ENCODE measurements at regions not wholly inside any gene's neighbourhood (a gene's known extent, or its start where the extent isn't known, plus 50 kb on each side); places are given as distances from the start of the nearest gene placed in this dataset.

DNA sequence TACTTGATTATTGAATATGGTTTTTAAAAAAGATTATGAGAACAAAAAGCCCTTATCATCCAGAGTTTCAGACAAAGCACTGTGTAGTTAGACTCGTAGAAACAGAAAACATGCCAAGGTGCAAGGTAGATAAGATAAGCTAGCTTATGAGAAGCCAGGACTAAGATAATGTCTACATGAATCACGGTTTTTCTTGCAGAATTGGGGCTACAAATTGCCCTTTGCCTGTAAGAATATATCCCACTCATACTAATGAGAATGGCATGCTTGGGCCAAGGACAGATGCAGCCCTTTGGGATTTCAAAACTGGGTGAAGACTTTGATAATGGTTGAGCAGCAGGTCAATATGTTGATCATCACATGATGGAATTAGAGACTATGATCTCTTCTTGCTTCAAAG, 165.3 kb upstream of the PREP start:
- Mint-ChIP-seq H3K4me3 (no peak overlapping the region), H3K4me1 (no peaks in the 10 kb centered on the region), H3K27me3 (peaks cover 2 to 28% (median 14%) of the 10 kb centered on the region in 5 donors), H3K27ac (no peak overlapping the region), H3K36me3 (peaks cover 0 to 1% (median 0%) of the 10 kb centered on the region in 3 donors), H3K9me3 (peaks cover 0 to 3% (median 0%) of the 10 kb centered on the region in 9 donors)
- POLR2A ChIA-PET, result no interaction called here
- no peak for ATAC-seq
- DNase-seq, result no peak

DNA sequence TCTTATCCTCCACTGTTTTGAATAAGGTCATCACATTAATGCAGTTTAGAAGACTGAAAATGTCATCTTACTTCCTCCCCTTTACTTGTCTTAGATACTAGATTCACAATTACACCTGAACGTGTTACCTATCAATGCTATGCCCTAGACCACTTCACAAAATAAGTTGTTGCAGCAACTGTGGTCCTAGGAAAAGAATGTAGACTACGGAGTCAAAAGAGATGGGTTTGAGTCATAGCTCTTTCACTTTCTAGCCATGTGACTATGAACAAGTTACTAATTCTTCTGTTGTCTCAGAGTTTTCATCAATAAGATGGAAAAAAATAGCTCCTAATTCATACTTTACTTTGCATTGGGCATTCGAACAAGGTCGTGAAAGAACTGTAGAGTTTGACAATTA, 164.3 kb upstream of the PREP start:
- no peak overlapping the region for H3K27ac Mint-ChIP-seq
- POLR2A ChIA-PET, result no interaction called here
- H3K9me3 Mint-ChIP-seq, result peaks cover 0 to 12% (median 0%) of the 10 kb centered on the region in 9 donors
- ATAC-seq (no peak), DNase-seq (no peak)
- H3K36me3 Mint-ChIP-seq, result peaks cover 0 to 10% (median 0%) of the 10 kb centered on the region in 3 donors
- H3K27me3 Mint-ChIP-seq, result peaks cover 2 to 23% (median 13%) of the 10 kb centered on the region in 5 donors
- no peaks in the 10 kb centered on the region for H3K4me1 Mint-ChIP-seq
- no peak overlapping the region for H3K4me3 Mint-ChIP-seq

- H3K4me3 Mint-ChIP-seq, result no peak overlapping the region
- H3K27ac Mint-ChIP-seq, result no peak overlapping the region
- DNase-seq (no peak), ATAC-seq (no peak)
- no peaks in the 10 kb centered on the region for H3K4me1 Mint-ChIP-seq
- H3K36me3 Mint-ChIP-seq, result peaks cover 0 to 10% (median 0%) of the 10 kb centered on the region in 3 donors
- POLR2A ChIA-PET, result no interaction called here
- peaks cover 0 to 18% (median 3%) of the 10 kb centered on the region in 9 donors for H3K9me3 Mint-ChIP-seq
- peaks cover 2 to 17% (median 9%) of the 10 kb centered on the region in 5 donors for H3K27me3 Mint-ChIP-seq
These were observed 163.6 kb upstream of the PREP start for GRCh38 chr6:105566503-105566902.

- no peak for ATAC-seq
- peaks cover 0 to 19% (median 3%) of the 10 kb centered on the region in 9 donors for H3K9me3 Mint-ChIP-seq
- H3K27ac Mint-ChIP-seq, result no peak overlapping the region
These were observed 161.4 kb upstream of the PREP start for GRCh38 chr6:105564121-105564902.

DNA sequence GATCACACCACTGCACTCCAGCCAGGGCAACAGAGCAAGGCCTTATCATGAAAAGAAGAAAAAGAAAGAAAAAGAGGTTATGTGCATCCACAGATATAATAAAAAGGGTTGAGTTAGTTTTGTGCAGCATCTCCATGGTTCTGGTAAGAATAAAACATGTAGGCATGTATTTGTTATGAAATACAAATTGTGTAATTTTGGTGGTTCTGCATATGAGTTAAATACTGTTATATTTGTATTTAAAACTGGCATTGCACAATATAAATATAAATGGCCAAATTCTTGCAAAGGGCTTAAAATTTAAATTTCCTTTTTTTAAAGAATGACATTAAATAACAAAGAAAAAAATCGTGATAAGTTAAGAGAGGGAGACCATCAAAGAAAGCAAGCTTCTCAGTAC, 159.1 kb upstream of the PREP start:
- Mint-ChIP-seq H3K27ac (no peak overlapping the region), H3K9me3 (peaks cover 0 to 19% (median 3%) of the 10 kb centered on the region in 9 donors), H3K4me1 (no peaks in the 10 kb centered on the region), H3K36me3 (peaks cover 0 to 10% (median 0%) of the 10 kb centered on the region in 3 donors), H3K27me3 (peaks cover 0 to 12% (median 8%) of the 10 kb centered on the region in 5 donors), H3K4me3 (no peak overlapping the region)
- DNase-seq, result no peak
- no peak for ATAC-seq
- POLR2A ChIA-PET, result no interaction called here

More at GRCh38 chr6:105564121-105564902, 161.4 kb upstream of the PREP start:
- POLR2A ChIA-PET, result no interaction called here
- no peak for DNase-seq
- Mint-ChIP-seq H3K36me3 (peaks cover 0 to 10% (median 0%) of the 10 kb centered on the region in 3 donors), H3K27me3 (peaks cover 0 to 12% (median 6%) of the 10 kb centered on the region in 5 donors), H3K4me3 (no peak overlapping the region), H3K4me1 (no peaks in the 10 kb centered on the region)

DNA sequence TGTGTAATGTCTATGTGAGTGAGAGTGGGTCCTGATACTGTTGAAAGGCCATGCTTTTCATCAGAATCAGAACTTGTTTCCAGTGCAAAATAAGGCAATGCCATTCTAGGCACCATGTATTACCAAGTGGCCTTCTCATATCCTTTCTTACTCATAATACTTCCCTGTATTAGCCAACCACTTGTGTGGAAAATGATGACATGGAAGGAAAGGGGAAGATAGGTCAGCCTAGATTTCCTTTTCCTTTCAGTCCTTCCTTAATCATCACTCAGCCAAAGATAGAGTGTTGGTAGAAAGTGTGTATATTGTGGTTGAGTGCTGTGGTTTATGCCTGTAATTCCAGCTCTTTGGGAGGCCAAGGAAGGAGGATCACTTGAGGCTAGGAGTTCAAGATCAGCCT, 158.6 kb upstream of the PREP start:
- ATAC-seq, result no peak
- Mint-ChIP-seq H3K9me3 (peaks cover 0 to 19% (median 3%) of the 10 kb centered on the region in 9 donors), H3K27me3 (peaks cover 0 to 12% (median 8%) of the 10 kb centered on the region in 5 donors), H3K36me3 (peaks cover 0 to 10% (median 0%) of the 10 kb centered on the region in 3 donors), H3K4me3 (no peak overlapping the region), H3K27ac (no peak overlapping the region), H3K4me1 (no peaks in the 10 kb centered on the region)
- DNase-seq, result no peak
- POLR2A ChIA-PET, result no interaction called here

DNA sequence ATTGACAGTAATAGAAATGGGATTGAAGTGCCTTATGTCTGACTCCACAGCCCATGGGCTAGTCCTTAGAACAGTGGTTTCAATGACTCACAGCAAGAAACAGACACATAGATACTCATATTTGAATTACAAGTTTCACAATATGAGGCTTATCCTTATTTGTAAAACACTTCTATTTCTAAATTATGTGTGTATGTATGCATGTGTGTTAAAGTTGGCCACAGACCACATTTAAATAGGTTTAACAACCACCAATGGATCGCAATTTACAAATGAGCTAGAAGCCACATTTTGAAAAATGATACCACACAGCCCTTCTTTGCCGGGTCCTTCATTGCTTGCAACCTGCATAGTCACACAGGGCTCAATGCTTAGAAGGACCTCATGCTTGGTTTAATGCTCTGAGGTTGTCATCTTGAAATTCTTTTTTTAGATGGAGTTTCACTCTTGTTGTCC, 157.8 kb upstream of the PREP start:
- ATAC-seq, result no peak
- Mint-ChIP-seq H3K4me1 (no peaks in the 10 kb centered on the region), H3K4me3 (no peak overlapping the region), H3K27ac (no peak overlapping the region), H3K9me3 (peaks cover 0 to 19% (median 3%) of the 10 kb centered on the region in 9 donors), H3K27me3 (peaks cover 0 to 12% (median 11%) of the 10 kb centered on the region in 5 donors), H3K36me3 (peaks cover 0 to 10% (median 3%) of the 10 kb centered on the region in 3 donors)
- POLR2A ChIA-PET, result no interaction called here
- no peak for DNase-seq

DNA sequence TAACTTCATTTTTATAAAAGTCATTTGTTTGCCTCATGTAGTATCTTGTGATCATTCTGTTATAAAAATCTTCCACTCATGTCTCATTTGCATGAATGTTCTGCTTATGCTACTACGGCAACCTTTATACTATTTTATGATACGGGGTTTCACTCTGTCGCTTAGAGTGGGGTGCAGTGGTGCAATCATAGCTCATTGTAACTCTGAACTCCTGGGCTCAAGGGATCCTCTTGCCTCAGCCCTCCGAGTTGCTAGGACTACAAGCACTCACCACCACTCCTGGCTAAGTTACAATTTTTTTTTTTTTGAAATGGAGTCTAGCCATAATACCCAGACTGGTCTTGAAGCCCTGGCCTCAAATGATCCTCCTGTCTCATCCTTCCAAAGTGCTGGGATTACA, 154.4 kb upstream of the PREP start:
- no peak for DNase-seq
- no peak for ATAC-seq
- Mint-ChIP-seq H3K27me3 (peaks cover 0 to 17% (median 8%) of the 10 kb centered on the region in 5 donors), H3K27ac (no peak overlapping the region), H3K4me3 (no peak overlapping the region), H3K4me1 (no peaks in the 10 kb centered on the region), H3K36me3 (peaks cover 0 to 3% (median under 1%) of the 10 kb centered on the region in 3 donors), H3K9me3 (peaks cover 0 to 9% (median 0%) of the 10 kb centered on the region in 9 donors)
- POLR2A ChIA-PET, result no interaction called here

- peaks cover 0 to 21% (median 17%) of the 10 kb centered on the region in 5 donors for H3K27me3 Mint-ChIP-seq
- H3K9me3 Mint-ChIP-seq, result peaks cover 0 to 6% (median 0%) of the 10 kb centered on the region in 9 donors
- H3K4me3 Mint-ChIP-seq, result no peak overlapping the region
- ATAC-seq, result no peak
- H3K36me3 Mint-ChIP-seq, result peaks cover 0 to 3% (median 0%) of the 10 kb centered on the region in 3 donors
- POLR2A ChIA-PET, result no interaction called here
- no peak for DNase-seq
- no peaks in the 10 kb centered on the region for H3K4me1 Mint-ChIP-seq
- H3K27ac Mint-ChIP-seq, result no peak overlapping the region
These were observed 150.3 kb upstream of the PREP start for GRCh38 chr6:105553171-105553570.

GRCh38 chr6:105550955-105551620, 148.2 kb upstream of the PREP start:
- ATAC-seq (no peak), DNase-seq (no peak)
- Mint-ChIP-seq H3K36me3 (peaks cover 0 to 1% (median 0%) of the 10 kb centered on the region in 3 donors), H3K9me3 (peaks cover 0 to 2% (median 0%) of the 10 kb centered on the region in 9 donors), H3K27ac (no peak overlapping the region), H3K4me3 (no peak overlapping the region), H3K27me3 (peaks cover 0 to 21% (median 14%) of the 10 kb centered on the region in 5 donors), H3K4me1 (no peaks in the 10 kb centered on the region)
- POLR2A ChIA-PET, result no interaction called here

GRCh38 chr6:105546754-105547153, 143.9 kb upstream of the PREP start:
- POLR2A ChIA-PET, result no interaction called here
- Mint-ChIP-seq H3K36me3 (no peaks in the 10 kb centered on the region), H3K27me3 (peaks cover 0 to 13% (median 6%) of the 10 kb centered on the region in 5 donors), H3K4me3 (no peak overlapping the region), H3K9me3 (no peaks in the 10 kb centered on the region), H3K4me1 (no peaks in the 10 kb centered on the region), H3K27ac (no peak overlapping the region)
- DNase-seq (no peak), ATAC-seq (no peak)

DNA sequence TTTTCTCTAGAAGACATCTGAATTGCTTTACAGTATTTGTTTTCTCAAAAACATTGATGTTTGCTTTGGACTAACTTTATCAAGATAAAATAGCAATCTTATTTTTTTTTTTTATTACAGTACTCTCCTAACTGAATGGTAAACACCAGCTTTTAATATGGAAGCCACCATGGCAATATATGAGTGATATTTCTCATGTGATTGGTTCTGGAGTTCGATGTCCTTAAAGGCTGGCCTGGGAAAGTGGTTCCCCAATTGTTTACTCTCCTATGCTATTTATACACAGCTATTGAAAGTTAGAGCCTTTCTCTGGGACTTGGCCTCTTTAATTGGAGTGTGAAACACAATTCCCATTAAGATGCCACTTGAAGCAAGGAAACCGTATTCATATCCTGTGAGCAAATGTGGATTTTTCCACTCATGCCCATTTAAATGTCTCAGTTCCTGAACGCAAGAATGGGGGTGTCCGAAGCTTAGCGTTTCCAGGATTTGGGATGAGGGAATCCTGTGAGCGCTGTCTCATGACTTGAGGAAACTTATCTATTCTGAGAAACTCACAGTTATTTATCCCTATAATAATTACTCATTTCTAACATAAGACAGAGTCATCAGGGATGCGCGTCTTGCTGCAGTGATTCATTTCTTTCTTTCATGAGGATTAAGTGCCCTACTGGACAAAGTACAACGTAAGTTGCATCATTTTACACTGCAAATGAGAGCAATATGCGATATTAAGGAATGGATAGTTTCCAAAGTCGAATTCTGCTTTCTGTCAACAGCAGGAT, 143.3 kb upstream of the PREP start:
- POLR2A ChIA-PET, result no interaction called here
- no peak for DNase-seq
- Mint-ChIP-seq H3K9me3 (no peaks in the 10 kb centered on the region), H3K4me3 (no peak overlapping the region), H3K36me3 (no peaks in the 10 kb centered on the region), H3K4me1 (no peaks in the 10 kb centered on the region), H3K27ac (no peak overlapping the region), H3K27me3 (peaks cover 0 to 13% (median 6%) of the 10 kb centered on the region in 5 donors)
- ATAC-seq, result no peak
